ENCODE measurements at regions not wholly inside any gene's neighbourhood (a gene's known extent, or its start where the extent isn't known, plus 50 kb on each side); places are given as distances from the start of the nearest gene placed in this dataset.
A peak's percentile ranks its signal among the peaks of the same experiment; 100 is the strongest.

DNA sequence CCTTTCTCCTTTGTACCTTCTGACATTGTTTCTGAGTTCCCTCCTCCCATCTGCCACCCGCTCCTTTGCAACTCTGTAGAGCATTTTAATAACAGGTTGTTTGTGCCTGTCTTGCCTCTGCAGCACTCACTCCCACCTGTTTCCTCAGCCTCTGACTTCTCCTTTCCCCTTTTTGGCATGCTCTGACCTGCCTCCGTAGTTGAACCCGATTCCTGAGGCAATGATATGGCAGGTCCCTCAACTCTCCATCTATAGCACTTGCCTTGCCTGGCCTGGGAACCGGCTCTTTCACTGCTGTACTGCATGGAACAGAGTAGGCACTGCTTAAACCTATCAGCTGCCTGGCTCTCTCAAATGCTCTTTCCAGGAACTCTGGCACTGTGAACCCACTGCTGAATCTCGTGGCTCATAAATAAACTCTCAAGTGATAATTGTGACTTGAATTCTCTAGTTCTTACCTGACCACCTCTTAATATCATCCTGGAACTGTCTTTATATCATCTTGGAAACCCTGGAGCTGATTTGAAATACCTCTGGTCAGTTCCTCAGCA lies 50.3 kb downstream of the UTRN start:
- no peaks in the 10 kb centered on the region; the same call in 1 of the 2 replicates for H3K27me3 Mint-ChIP-seq (ENCODE audit: insufficient read depth)
- H3K4me1 Mint-ChIP-seq (ENCODE audit: low read depth), result peaks cover 65% of the 10 kb centered on the region
- no peak overlapping the region for H3K4me3 Mint-ChIP-seq
- no peak for DNase-seq
- no peaks in the 10 kb centered on the region for H3K9me3 Mint-ChIP-seq
- H3K27ac Mint-ChIP-seq, result no peak overlapping the region; the same call in 1 of the 2 replicates
- TF ChIP-seq, protein P1, sequence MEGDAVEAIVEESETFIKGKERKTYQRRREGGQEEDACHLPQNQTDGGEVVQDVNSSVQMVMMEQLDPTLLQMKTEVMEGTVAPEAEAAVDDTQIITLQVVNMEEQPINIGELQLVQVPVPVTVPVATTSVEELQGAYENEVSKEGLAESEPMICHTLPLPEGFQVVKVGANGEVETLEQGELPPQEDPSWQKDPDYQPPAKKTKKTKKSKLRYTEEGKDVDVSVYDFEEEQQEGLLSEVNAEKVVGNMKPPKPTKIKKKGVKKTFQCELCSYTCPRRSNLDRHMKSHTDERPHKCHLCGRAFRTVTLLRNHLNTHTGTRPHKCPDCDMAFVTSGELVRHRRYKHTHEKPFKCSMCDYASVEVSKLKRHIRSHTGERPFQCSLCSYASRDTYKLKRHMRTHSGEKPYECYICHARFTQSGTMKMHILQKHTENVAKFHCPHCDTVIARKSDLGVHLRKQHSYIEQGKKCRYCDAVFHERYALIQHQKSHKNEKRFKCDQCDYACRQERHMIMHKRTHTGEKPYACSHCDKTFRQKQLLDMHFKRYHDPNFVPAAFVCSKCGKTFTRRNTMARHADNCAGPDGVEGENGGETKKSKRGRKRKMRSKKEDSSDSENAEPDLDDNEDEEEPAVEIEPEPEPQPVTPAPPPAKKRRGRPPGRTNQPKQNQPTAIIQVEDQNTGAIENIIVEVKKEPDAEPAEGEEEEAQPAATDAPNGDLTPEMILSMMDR (IDR thresholded peaks at IDR 0.05), result no peak
- peaks cover 17% of the 10 kb centered on the region for H3K36me3 Mint-ChIP-seq (ENCODE audit: low read depth)

DNA sequence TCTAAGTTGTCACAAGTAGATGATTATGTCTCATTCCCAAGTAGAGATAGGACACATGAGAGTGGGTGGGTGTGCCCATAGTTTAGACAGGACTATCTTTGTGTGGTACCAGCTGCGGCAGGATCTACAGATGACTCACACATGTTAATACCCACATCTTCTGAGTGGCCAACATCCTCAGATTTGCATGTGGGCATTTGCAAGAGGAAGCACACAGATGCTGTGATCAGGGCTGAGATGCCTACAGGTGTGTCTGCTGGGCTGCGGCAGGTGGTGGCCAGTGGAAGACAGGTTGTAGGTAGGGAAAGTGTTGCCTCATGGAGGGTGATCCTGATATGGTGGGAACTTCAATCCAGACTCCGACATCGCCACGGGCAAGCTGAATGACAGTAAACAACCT lies 50.8 kb downstream of the UTRN start:
- H3K4me3 Mint-ChIP-seq, result no peak overlapping the region
- no peaks in the 10 kb centered on the region; the same call in 1 of the 2 replicates for H3K27me3 Mint-ChIP-seq (ENCODE audit: insufficient read depth)
- peaks cover 66% of the 10 kb centered on the region for H3K4me1 Mint-ChIP-seq (ENCODE audit: low read depth)
- H3K27ac Mint-ChIP-seq, result no peak overlapping the region; the same call in 1 of the 2 replicates
- TF ChIP-seq, protein P1 (IDR thresholded peaks at IDR 0.05), result no peak
- no peak for DNase-seq
- H3K9me3 Mint-ChIP-seq, result no peaks in the 10 kb centered on the region
- H3K36me3 Mint-ChIP-seq (ENCODE audit: low read depth), result peaks cover 19% of the 10 kb centered on the region

DNA sequence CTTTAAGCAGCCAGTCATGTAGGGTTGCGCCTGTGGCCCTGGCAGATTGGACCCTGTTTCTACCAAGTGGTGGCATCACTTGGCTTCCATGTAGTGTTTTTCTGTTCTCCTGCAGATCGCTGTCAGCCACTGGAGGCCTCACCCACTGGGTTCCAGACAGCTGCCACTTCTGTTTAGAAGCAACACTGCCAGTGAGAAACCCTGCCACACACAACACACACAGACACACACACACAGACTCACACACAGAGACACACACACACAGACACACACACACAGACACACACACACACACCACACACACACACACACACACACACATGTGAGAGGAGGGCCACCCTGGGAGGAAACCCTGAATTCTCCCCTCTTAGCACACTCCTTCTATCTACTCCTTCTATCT lies 51.8 kb downstream of the UTRN start:
- H3K27me3 Mint-ChIP-seq (ENCODE audit: insufficient read depth), result no peaks in the 10 kb centered on the region; the same call in 1 of the 2 replicates

DNA sequence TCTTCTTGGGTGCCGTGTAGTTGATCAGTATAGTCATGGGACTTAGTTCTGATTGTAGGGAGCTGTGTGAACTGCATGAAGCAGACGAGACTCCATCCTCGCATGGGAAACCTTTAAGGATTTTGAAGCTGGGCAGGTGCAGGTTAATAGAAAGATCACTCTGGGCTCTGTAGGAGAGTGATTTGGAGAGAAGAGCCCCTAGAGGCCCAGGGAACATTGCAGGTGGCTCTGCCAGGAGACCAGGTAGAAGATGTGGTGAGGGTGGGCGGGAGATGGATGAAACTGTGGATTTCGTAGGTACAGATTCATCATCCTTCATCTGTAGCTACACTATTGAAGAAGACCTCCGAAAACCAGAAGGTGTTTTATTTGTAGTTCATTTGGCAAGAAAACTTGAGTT lies 53.3 kb downstream of the UTRN start:
- Mint-ChIP-seq H3K27ac (no peak overlapping the region), H3K27me3 (ENCODE audit: insufficient read depth) (no peaks in the 10 kb centered on the region), H3K4me1 (ENCODE audit: low read depth) (peaks cover 63% of the 10 kb centered on the region), H3K36me3 (ENCODE audit: low read depth) (peaks cover 5% of the 10 kb centered on the region; the same call in 1 of the 2 replicates), H3K9me3 (no peaks in the 10 kb centered on the region), H3K4me3 (no peak overlapping the region)
- no peak for DNase-seq
- TF ChIP-seq, protein P1 (IDR thresholded peaks at IDR 0.05), result no peak

More for the DNA sequence above, 51.8 kb downstream of the UTRN start:
- H3K27ac Mint-ChIP-seq, result no peak overlapping the region
- H3K36me3 Mint-ChIP-seq (ENCODE audit: low read depth), result peaks cover 14% of the 10 kb centered on the region
- TF ChIP-seq, protein P1 (IDR thresholded peaks at IDR 0.05), result no peak
- no peak overlapping the region for H3K4me3 Mint-ChIP-seq
- H3K9me3 Mint-ChIP-seq, result no peaks in the 10 kb centered on the region
- H3K4me1 Mint-ChIP-seq (ENCODE audit: low read depth), result peaks cover 66% of the 10 kb centered on the region
- DNase-seq, result no peak

DNA sequence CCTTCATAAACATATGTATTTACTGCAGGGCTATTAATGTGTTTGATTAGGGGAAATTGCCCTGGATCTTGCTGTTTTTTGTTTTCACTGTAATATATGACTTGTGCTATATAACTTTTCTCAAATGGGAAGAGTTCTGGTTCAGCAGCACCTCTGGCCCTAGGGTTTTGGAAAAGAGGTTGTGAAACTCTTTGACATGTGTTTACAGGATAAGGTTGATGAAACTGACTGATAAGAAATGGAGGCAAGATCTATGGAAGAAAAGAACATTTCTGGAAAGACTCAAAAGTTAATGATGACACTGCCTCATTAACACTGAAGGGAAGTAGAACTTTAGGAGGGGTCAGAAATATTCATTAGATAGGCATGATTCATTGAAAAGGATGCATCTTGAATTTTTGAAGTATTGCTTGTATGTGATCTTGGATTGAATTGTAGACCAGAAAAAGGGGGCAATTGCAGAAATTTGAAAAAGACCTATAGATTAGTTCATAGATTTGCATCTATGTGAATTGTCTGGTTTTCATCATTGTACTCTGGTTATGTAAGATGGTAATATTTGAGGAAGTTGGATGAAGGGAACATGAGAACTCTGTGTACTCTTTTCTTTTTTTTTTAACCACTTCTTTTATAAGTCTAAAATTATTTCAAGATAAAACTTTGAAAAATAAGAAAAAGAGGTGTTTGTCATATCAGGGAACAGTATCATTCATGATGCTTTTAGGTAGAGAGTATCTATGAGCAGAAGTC lies 54.0 kb downstream of the UTRN start:
- Mint-ChIP-seq H3K9me3 (no peaks in the 10 kb centered on the region), H3K4me1 (ENCODE audit: low read depth) (peaks cover 70% of the 10 kb centered on the region), H3K27ac (peak overlapping the region; percentile 17; the same call in 1 of the 2 replicates)

More for the DNA sequence above, 54.0 kb downstream of the UTRN start:
- H3K4me3 Mint-ChIP-seq, result no peak overlapping the region; the same call in 1 of the 2 replicates
- TF ChIP-seq, protein P1 (IDR thresholded peaks at IDR 0.05), result no peak
- DNase-seq, result no peak
- H3K27me3 Mint-ChIP-seq (ENCODE audit: insufficient read depth), result no peaks in the 10 kb centered on the region
- H3K36me3 Mint-ChIP-seq (ENCODE audit: low read depth), result peaks cover 5% of the 10 kb centered on the region; the same call in 1 of the 2 replicates

All from HFFc6 (cell line).